HEK293T (cell line): ENCODE measurements at regions not wholly inside any gene's neighbourhood (a gene's known extent, or its start where the extent isn't known, plus 50 kb on each side); places are given as distances from the start of the nearest gene placed in this dataset.

Source experiments
- BHLHE40 ChIP-seq: fragments of 450-650 bp; IDR thresholded peaks from 2 replicates; pipeline ENCODE4 v1.6.1; 2016; ENCODE audit warnings: mild to moderate bottlenecking, moderate library complexity, borderline replicate concordance
- FOXA1 ChIP-seq: fragments of 450-650 bp; IDR thresholded peaks from 2 replicates; pipeline ENCODE4 v1.6.1; 2016; ENCODE audit warnings: mild to moderate bottlenecking
- FOXK2 ChIP-seq: fragments of 450-650 bp; IDR thresholded peaks from 2 replicates; pipeline ENCODE4 v1.6.1; 2016; ENCODE audit warnings: mild to moderate bottlenecking
- SP1 ChIP-seq: fragments of 450-650 bp; IDR thresholded peaks from 2 replicates; pipeline ENCODE4 v1.6.1; 2017
- SUZ12 ChIP-seq: fragments of 450-650 bp; IDR thresholded peaks from 2 replicates; pipeline ENCODE4 v1.6.1; 2016; ENCODE audit warnings: mild to moderate bottlenecking
- TARDBP ChIP-seq: fragments of 450-650 bp; IDR thresholded peaks from 2 replicates; pipeline ENCODE4 v1.6.1; 2016

DNA sequence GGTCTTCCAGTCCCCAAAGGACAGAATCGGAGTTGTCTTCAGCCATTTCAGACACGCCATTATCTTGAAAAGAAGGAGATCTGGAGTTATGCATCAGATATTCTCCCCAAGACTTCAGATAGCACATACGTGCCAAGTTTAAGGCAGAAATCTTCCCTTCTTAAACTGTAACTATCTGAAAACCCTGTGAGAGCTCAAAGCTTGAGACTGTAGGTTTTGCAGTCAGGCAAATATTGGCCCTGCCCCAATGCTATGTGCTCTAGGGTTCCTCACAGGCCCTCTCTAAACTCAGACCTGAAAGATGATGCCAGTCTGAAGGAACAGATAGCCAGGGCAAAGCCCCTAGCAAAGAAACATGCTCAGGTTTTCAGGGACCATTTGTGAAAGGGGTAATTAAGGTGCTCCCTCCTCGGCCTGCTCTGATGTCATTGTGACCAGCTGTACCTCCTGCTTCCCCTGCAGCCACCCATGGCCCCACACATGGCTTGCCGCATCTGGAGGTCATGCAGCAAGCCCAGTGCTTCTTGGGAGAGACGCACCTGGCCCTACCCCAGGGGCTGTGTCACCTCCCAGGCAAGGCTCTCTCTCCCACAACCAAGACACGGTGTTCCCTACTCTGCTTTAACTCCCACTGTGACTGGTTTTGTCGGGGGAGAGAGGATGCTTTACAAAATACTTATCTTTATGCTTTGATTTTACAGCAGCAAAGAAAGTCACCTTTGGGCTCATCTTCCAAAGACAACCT, 53.4 kb upstream of the POMGNT2 start:
- TF ChIP-seq SUZ12, result no peak
- no peak for TF ChIP-seq SP1
- no peak for TF ChIP-seq FOXK2
- no peak for TF ChIP-seq TARDBP
- TF ChIP-seq FOXA1, result no peak
- TF ChIP-seq BHLHE40, result no peak
